ENCODE measurements at regions not wholly inside any gene's neighbourhood (a gene's known extent, or its start where the extent isn't known, plus 50 kb on each side); places are given as distances from the start of the nearest gene placed in this dataset.

DNA sequence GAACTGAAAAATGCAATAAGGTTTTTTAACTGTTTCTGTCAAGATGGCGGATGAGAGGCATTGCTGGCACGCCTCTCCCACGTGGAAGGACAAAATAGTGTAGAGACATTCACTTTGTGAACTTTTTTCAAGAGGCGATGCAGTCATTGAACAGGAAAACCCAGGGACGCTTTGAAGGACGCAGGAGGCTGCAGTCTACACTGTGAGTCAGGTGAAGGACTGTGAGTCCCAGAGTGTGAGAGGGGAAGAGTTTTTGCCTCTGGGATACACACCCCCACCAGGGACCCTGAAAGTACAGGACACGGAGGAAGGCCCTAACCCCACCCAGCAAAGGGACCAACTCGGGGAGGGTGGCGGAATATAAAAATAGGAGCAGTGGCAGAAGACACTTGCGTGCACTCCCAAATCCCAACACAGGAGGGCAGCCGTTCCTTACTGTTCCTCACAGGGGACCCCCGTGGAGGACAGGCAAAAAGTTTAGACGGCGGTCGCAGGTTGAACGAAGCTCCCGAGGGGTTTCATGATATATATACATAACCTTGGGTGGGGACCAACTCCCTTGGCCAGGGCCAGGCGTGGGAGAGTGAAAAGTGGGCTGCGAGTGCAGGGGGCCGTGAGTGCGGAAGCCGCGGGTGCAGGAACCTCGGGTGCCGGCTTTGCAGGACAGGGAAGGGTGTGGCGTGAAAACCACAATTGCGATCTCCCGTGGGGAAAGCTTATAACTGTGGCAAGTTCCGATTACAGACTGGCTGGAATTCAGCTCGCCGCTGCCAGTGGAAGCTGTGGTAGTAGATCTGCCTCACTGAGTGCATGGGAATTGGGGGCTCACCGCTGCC, 82.0 kb upstream of the ALOX12 start:
- H2AFZ ChIP-seq (ENCODE audit: low read depth, low read length): peak overlapping the region; percentile 65
- H3K79me2 ChIP-seq (ENCODE audit: low read length): no peaks in the 10 kb centered on the region
- no peaks in the 10 kb centered on the region for H3K27me3 ChIP-seq (ENCODE audit: low read depth, low read length)
- TF ChIP-seq, protein P1, sequence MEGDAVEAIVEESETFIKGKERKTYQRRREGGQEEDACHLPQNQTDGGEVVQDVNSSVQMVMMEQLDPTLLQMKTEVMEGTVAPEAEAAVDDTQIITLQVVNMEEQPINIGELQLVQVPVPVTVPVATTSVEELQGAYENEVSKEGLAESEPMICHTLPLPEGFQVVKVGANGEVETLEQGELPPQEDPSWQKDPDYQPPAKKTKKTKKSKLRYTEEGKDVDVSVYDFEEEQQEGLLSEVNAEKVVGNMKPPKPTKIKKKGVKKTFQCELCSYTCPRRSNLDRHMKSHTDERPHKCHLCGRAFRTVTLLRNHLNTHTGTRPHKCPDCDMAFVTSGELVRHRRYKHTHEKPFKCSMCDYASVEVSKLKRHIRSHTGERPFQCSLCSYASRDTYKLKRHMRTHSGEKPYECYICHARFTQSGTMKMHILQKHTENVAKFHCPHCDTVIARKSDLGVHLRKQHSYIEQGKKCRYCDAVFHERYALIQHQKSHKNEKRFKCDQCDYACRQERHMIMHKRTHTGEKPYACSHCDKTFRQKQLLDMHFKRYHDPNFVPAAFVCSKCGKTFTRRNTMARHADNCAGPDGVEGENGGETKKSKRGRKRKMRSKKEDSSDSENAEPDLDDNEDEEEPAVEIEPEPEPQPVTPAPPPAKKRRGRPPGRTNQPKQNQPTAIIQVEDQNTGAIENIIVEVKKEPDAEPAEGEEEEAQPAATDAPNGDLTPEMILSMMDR (IDR thresholded peaks at IDR 0.05; ENCODE audit: low read depth, low read length): peak; percentile 77
- no peak for TF ChIP-seq EZH2phosphoT487 (IDR thresholded peaks at IDR 0.05; ENCODE audit: low read depth)
- H3K9me3 ChIP-seq (ENCODE audit: insufficient read depth, low read length): no peaks in the 10 kb centered on the region
- no peak overlapping the region for H3K27ac ChIP-seq (ENCODE audit: low read length)
- no peaks in the 10 kb centered on the region for H4K20me1 ChIP-seq (ENCODE audit: insufficient read depth, low read length)
- peak overlapping the region; percentile 99 for H3K4me2 ChIP-seq (ENCODE audit: low read length)
- H3K36me3 ChIP-seq (replicated peaks; ENCODE audit: low read depth, low read length): no peaks in the 10 kb centered on the region
- H3K4me1 ChIP-seq (ENCODE audit: low read length): peaks cover 30% of the 10 kb centered on the region
- H3K4me3 ChIP-seq (ENCODE audit: low read length): peak overlapping the region; percentile 88
- peak overlapping the region; percentile 65 for H3K9ac ChIP-seq (ENCODE audit: low read length)

GRCh38 chr17:6914711-6915110, 81.1 kb upstream of the ALOX12 start:
- Histone ChIP-seq H3K4me3 (ENCODE audit: low read length) (no peak overlapping the region), H4K20me1 (ENCODE audit: insufficient read depth, low read length) (no peaks in the 10 kb centered on the region), H3K79me2 (ENCODE audit: low read length) (no peaks in the 10 kb centered on the region), H3K9me3 (ENCODE audit: insufficient read depth, low read length) (no peaks in the 10 kb centered on the region), H2AFZ (ENCODE audit: low read depth, low read length) (no peak overlapping the region), H3K9ac (ENCODE audit: low read length) (no peak overlapping the region), H3K27ac (ENCODE audit: low read length) (no peak overlapping the region), H3K36me3 (replicated peaks; ENCODE audit: low read depth, low read length) (no peaks in the 10 kb centered on the region), H3K27me3 (ENCODE audit: low read depth, low read length) (no peaks in the 10 kb centered on the region), H3K4me1 (ENCODE audit: low read length) (peaks cover 30% of the 10 kb centered on the region), H3K4me2 (ENCODE audit: low read length) (0 out of 2 replicates have a peak overlapping the region, but pooled peaks have one; percentile 99)
- TF ChIP-seq, protein P1 (IDR thresholded peaks at IDR 0.05; ENCODE audit: low read depth, low read length): no peak
- TF ChIP-seq EZH2phosphoT487 (IDR thresholded peaks at IDR 0.05; ENCODE audit: low read depth): no peak

- no peak overlapping the region for H3K9ac ChIP-seq (ENCODE audit: low read length)
- no peaks in the 10 kb centered on the region for H3K36me3 ChIP-seq (replicated peaks; ENCODE audit: low read depth, low read length)
- no peaks in the 10 kb centered on the region for H4K20me1 ChIP-seq (ENCODE audit: insufficient read depth, low read length)
- no peak overlapping the region for H2AFZ ChIP-seq (ENCODE audit: low read depth, low read length)
- H3K27me3 ChIP-seq (ENCODE audit: low read depth, low read length): no peaks in the 10 kb centered on the region
- H3K4me2 ChIP-seq (ENCODE audit: low read length): no peak overlapping the region
- H3K4me1 ChIP-seq (ENCODE audit: low read length): peaks cover 30% of the 10 kb centered on the region
- TF ChIP-seq, protein P1 (IDR thresholded peaks at IDR 0.05; ENCODE audit: low read depth, low read length): no peak
- no peak for TF ChIP-seq EZH2phosphoT487 (IDR thresholded peaks at IDR 0.05; ENCODE audit: low read depth)
- no peak overlapping the region for H3K27ac ChIP-seq (ENCODE audit: low read length)
- H3K79me2 ChIP-seq (ENCODE audit: low read length): no peaks in the 10 kb centered on the region
- no peaks in the 10 kb centered on the region for H3K9me3 ChIP-seq (ENCODE audit: insufficient read depth, low read length)
- no peak overlapping the region for H3K4me3 ChIP-seq (ENCODE audit: low read length)
These were observed 80.2 kb upstream of the ALOX12 start for GRCh38 chr17:6915620-6916019.

- H3K4me3 ChIP-seq (ENCODE audit: low read length): no peak overlapping the region
- peaks cover 2% of the 10 kb centered on the region; the same call in 1 of the 2 replicates for H3K4me1 ChIP-seq (ENCODE audit: low read length)
- no peak overlapping the region for H3K4me2 ChIP-seq (ENCODE audit: low read length)
- H4K20me1 ChIP-seq (ENCODE audit: insufficient read depth, low read length): no peaks in the 10 kb centered on the region
- H3K9ac ChIP-seq (ENCODE audit: low read length): no peak overlapping the region
- H2AFZ ChIP-seq (ENCODE audit: low read depth, low read length): no peak overlapping the region
- no peaks in the 10 kb centered on the region for H3K9me3 ChIP-seq (ENCODE audit: insufficient read depth, low read length)
- no peaks in the 10 kb centered on the region for H3K36me3 ChIP-seq (replicated peaks; ENCODE audit: low read depth, low read length)
- no peak overlapping the region for H3K27ac ChIP-seq (ENCODE audit: low read length)
- TF ChIP-seq, protein P1 (IDR thresholded peaks at IDR 0.05; ENCODE audit: low read depth, low read length): no peak
- TF ChIP-seq EZH2phosphoT487 (IDR thresholded peaks at IDR 0.05; ENCODE audit: low read depth): no peak
- no peaks in the 10 kb centered on the region for H3K27me3 ChIP-seq (ENCODE audit: low read depth, low read length)
- no peaks in the 10 kb centered on the region for H3K79me2 ChIP-seq (ENCODE audit: low read length)
These were observed 76.7 kb upstream of the ALOX12 start for GRCh38 chr17:6919158-6919557.

Measured in OCI-LY3 (cell line).